HG03060 (cell line): ENCODE measurements at regions not wholly inside any gene's neighbourhood (a gene's known extent, or its start where the extent isn't known, plus 50 kb on each side); places are given as distances from the start of the nearest gene placed in this dataset.
"Not testable (repeated sequence)": the region's sequence is repeated elsewhere in the genome, so short reads cannot be mapped to it uniquely, and the experiment has no call there.

Experiments used
- ATAC-seq: cut with Tn5 transposase; IDR thresholded peaks from one replicate; pipeline ENCODE4 v1.9.1; 2021; ENCODE audit warnings: low read depth, moderate number of reproducible peaks; ENCODE audit not compliant: unreplicated experiment

- ATAC-seq, result no peak
Observed at GRCh38 chr1:168825129-168825528, 96.1 kb upstream of the DPT start.

- ATAC-seq, result no peak
Observed at GRCh38 chr1:168825820-168826219, 96.8 kb upstream of the DPT start.

- no peak for ATAC-seq
Observed at GRCh38 chr1:168826269-168826668, 97.3 kb upstream of the DPT start.

- ATAC-seq, result no peak
Observed at GRCh38 chr1:168827557-168827956, 98.6 kb upstream of the DPT start.

GRCh38 chr1:168829876-168830275 is 100.9 kb upstream of the DPT start:
- ATAC-seq, result no peak

GRCh38 chr1:168830562-168830961 is 101.6 kb upstream of the DPT start:
- no peak for ATAC-seq

GRCh38 chr1:168832661-168833060 is 103.7 kb upstream of the DPT start:
- no peak for ATAC-seq

GRCh38 chr1:168833362-168833761 is 104.4 kb upstream of the DPT start:
- ATAC-seq, result no peak

- ATAC-seq, result no peak
Observed at GRCh38 chr1:168833801-168834224, 104.8 kb upstream of the DPT start.

GRCh38 chr1:168834225-168834872 is 105.3 kb upstream of the DPT start:
- no peak for ATAC-seq

GRCh38 chr1:168835176-168835575 is 106.2 kb upstream of the DPT start:
- no peak for ATAC-seq

GRCh38 chr1:168835791-168836190 is 106.8 kb upstream of the DPT start:
- ATAC-seq, result no peak

- no peak for ATAC-seq
Observed at GRCh38 chr1:168836469-168836868, 107.5 kb upstream of the DPT start.

- not testable (repeated sequence) for ATAC-seq
Observed at GRCh38 chr1:168837230-168837629, 108.2 kb upstream of the DPT start.

- no peak for ATAC-seq
Observed at GRCh38 chr1:168842306-168842705, 113.3 kb upstream of the DPT start.

- ATAC-seq, result no peak
Observed at GRCh38 chr1:168842916-168843315, 113.9 kb upstream of the DPT start.

GRCh38 chr1:168843401-168843800 is 114.4 kb upstream of the DPT start:
- no peak for ATAC-seq

GRCh38 chr1:168843950-168844349 is 114.9 kb upstream of the DPT start:
- no peak for ATAC-seq

GRCh38 chr1:168845140-168845539 is 116.1 kb upstream of the DPT start:
- no peak for ATAC-seq

- no peak for ATAC-seq
Observed at GRCh38 chr1:168848051-168848450, 119.0 kb upstream of the DPT start.

- ATAC-seq, result no peak
Observed at GRCh38 chr1:168861421-168862004, 132.5 kb upstream of the DPT start.

GRCh38 chr1:168863772-168864171 is 134.8 kb upstream of the DPT start:
- no peak for ATAC-seq

- no peak for ATAC-seq
Observed at GRCh38 chr1:168864266-168864665, 135.3 kb upstream of the DPT start.
